22Rv1 (cell line): ENCODE measurements at regions not wholly inside any gene's neighbourhood (a gene's known extent, or its start where the extent isn't known, plus 50 kb on each side); places are given as distances from the start of the nearest gene placed in this dataset.
A peak's percentile ranks its signal among the peaks of the same experiment; 100 is the strongest.

Experiments
- H3K27ac ChIP-seq: fragments of 450-650 bp; 2 replicates; pipeline ENCODE4 v1.5.1; 2017
- CTCF ChIP-seq: fragments of 450-650 bp; IDR thresholded peaks from 2 replicates; pipeline ENCODE4 v1.5.1; 2017; ENCODE audit warnings: mild to moderate bottlenecking
- ZFX ChIP-seq: fragments of 450-650 bp; IDR thresholded peaks from 2 replicates; pipeline ENCODE4 v1.6.1; 2017; ENCODE audit warnings: antibody characterized with exemption, borderline replicate concordance

GRCh38 chr3:168909260-168909659, 754.3 kb downstream of the MECOM start:
- H3K27ac ChIP-seq, result no peak overlapping the region
- no peak for TF ChIP-seq CTCF
- no peak for TF ChIP-seq ZFX

- TF ChIP-seq CTCF, result no peak
- no peak for TF ChIP-seq ZFX
- no peak overlapping the region for H3K27ac ChIP-seq
These were observed 768.1 kb downstream of the MECOM start for GRCh38 chr3:168895419-168895818.

GRCh38 chr3:168894214-168894613, 769.3 kb downstream of the MECOM start:
- H3K27ac ChIP-seq, result no peak overlapping the region
- no peak for TF ChIP-seq ZFX
- TF ChIP-seq CTCF, result no peak

- no peak for TF ChIP-seq ZFX
- peak; percentile 57 for TF ChIP-seq CTCF
- no peak overlapping the region for H3K27ac ChIP-seq
These were observed 773.8 kb downstream of the MECOM start for GRCh38 chr3:168889666-168890065.

GRCh38 chr3:168888781-168889180, 774.7 kb downstream of the MECOM start:
- H3K27ac ChIP-seq, result no peak overlapping the region

GRCh38 chr3:168885028-168885427, 778.5 kb downstream of the MECOM start:
- H3K27ac ChIP-seq, result no peak overlapping the region
- TF ChIP-seq CTCF, result no peak
- TF ChIP-seq ZFX, result no peak

More at GRCh38 chr3:168888781-168889180, 774.7 kb downstream of the MECOM start:
- TF ChIP-seq ZFX (no peak), CTCF (no peak)

- no peak overlapping the region for H3K27ac ChIP-seq
- TF ChIP-seq ZFX (no peak), CTCF (no peak)
These were observed 779.1 kb downstream of the MECOM start for GRCh38 chr3:168884353-168884903.
